H9 (cell line): ENCODE measurements at regions not wholly inside any gene's neighbourhood (a gene's known extent, or its start where the extent isn't known, plus 50 kb on each side); places are given as distances from the start of the nearest gene placed in this dataset.
"Not testable (repeated sequence)": the region's sequence is repeated elsewhere in the genome, so short reads cannot be mapped to it uniquely, and the experiment has no call there.

ENCODE experiments used
- DNase-seq: peaks from one replicate; pipeline ENCODE4 v3.0.0-alpha.2; 2017
- H2AFZ ChIP-seq: one replicate; pipeline ENCODE4 v1.6.1; 2013; ENCODE audit warnings: mild to moderate bottlenecking, low read length, control low read depth, moderate library complexity
- H2AK5ac ChIP-seq: 2 replicates; pipeline ENCODE4 v1.6.1; 2013; ENCODE audit warnings: low read length, control low read depth, mixed read lengths; ENCODE audit not compliant: insufficient read length
- H2BK120ac ChIP-seq: one replicate; pipeline ENCODE4 v1.6.1; 2013; ENCODE audit warnings: low read depth, mild to moderate bottlenecking, low read length, control low read depth, inconsistent platforms; ENCODE audit not compliant: poor library complexity, severe bottlenecking
- H2BK12ac ChIP-seq: 2 replicates; pipeline ENCODE4 v1.6.1; 2013; ENCODE audit warnings: low read length, control low read depth, mixed read lengths, low read depth; ENCODE audit not compliant: insufficient read length
- H2BK15ac ChIP-seq: 2 replicates; pipeline ENCODE4 v1.6.1; 2013; ENCODE audit warnings: low read depth, low read length, control low read depth
- H2BK20ac ChIP-seq: one replicate; pipeline ENCODE4 v1.6.1; 2013; ENCODE audit warnings: low read depth, mild to moderate bottlenecking, low read length, control low read depth, inconsistent platforms; ENCODE audit not compliant: poor library complexity, severe bottlenecking
- H2BK5ac ChIP-seq: 2 replicates; pipeline ENCODE4 v1.6.1; 2013; ENCODE audit warnings: low read length, control low read depth, mixed read lengths; ENCODE audit not compliant: insufficient read length
- H3K14ac ChIP-seq: 2 replicates; pipeline ENCODE4 v1.6.1; 2013; ENCODE audit warnings: low read length, control low read depth; ENCODE audit not compliant: insufficient read depth
- H3K18ac ChIP-seq: 2 replicates; pipeline ENCODE4 v1.6.1; 2013; ENCODE audit warnings: low read depth, mild to moderate bottlenecking, mixed read lengths, low read length, control low read depth; ENCODE audit not compliant: insufficient read length
- H3K23ac ChIP-seq: 2 replicates; pipeline ENCODE4 v1.6.1; 2013; ENCODE audit warnings: low read length, control low read depth, mixed read lengths, low read depth; ENCODE audit not compliant: insufficient read length
- H3K23me2 ChIP-seq: 2 replicates; pipeline ENCODE4 v1.6.1; 2013; ENCODE audit warnings: low read depth, mild to moderate bottlenecking, mixed read lengths, low read length, control low read depth; ENCODE audit not compliant: insufficient read length, poor library complexity, severe bottlenecking
- H3K27ac ChIP-seq: 2 replicates; pipeline ENCODE4 v1.5.1; 2013; ENCODE audit warnings: low read length, control low read depth, mixed read lengths, low read depth; ENCODE audit not compliant: insufficient read length
- H3K27me3 ChIP-seq: 2 replicates; pipeline ENCODE4 v1.6.1; 2013; ENCODE audit warnings: low read length, control low read depth, inconsistent platforms; ENCODE audit not compliant: insufficient read depth
- H3K4ac ChIP-seq: 2 replicates; pipeline ENCODE4 v1.6.1; 2013; ENCODE audit warnings: low read depth, mild to moderate bottlenecking, control low read depth, inconsistent platforms, low read length, moderate library complexity
- H3K4me1 ChIP-seq: 2 replicates; pipeline ENCODE4 v1.6.1; 2013; ENCODE audit warnings: low read length, control low read depth, inconsistent platforms; ENCODE audit not compliant: insufficient read depth
- H3K4me2 ChIP-seq: 2 replicates; pipeline ENCODE4 v1.6.1; 2013; ENCODE audit warnings: low read length, control low read depth, mixed read lengths; ENCODE audit not compliant: insufficient read length, insufficient read depth
- H3K56ac ChIP-seq: 2 replicates; pipeline ENCODE4 v1.6.1; 2013; ENCODE audit warnings: low read depth, mild to moderate bottlenecking, mixed read lengths, low read length, control low read depth; ENCODE audit not compliant: insufficient read length
- H3K79me1 ChIP-seq: 2 replicates; pipeline ENCODE4 v1.6.1; 2013; ENCODE audit warnings: low read depth, mild to moderate bottlenecking, moderate library complexity, low read length, control low read depth, inconsistent platforms; ENCODE audit not compliant: insufficient read depth, poor library complexity, severe bottlenecking
- H3K79me2 ChIP-seq: 2 replicates; pipeline ENCODE4 v1.6.1; 2013; ENCODE audit warnings: low read length, control low read depth, inconsistent platforms; ENCODE audit not compliant: insufficient read depth
- H3K9ac ChIP-seq: 2 replicates; pipeline ENCODE4 v1.6.1; 2013; ENCODE audit warnings: low read length, control low read depth, mixed read lengths; ENCODE audit not compliant: insufficient read length; ENCODE audit errors: extremely low read depth
- H3K9me3 ChIP-seq: one replicate; pipeline ENCODE4 v1.6.1; 2013; ENCODE audit warnings: low read depth, low read length, inconsistent platforms; ENCODE audit not compliant: control insufficient read depth
- H3T11ph ChIP-seq: one replicate; pipeline ENCODE4 v1.6.1; 2013; ENCODE audit warnings: mild to moderate bottlenecking, low read length, control low read depth, inconsistent platforms
- H4K20me1 ChIP-seq: one replicate; pipeline ENCODE4 v1.6.1; 2013; ENCODE audit not compliant: control insufficient read depth, insufficient read length, insufficient read depth
- H4K5ac ChIP-seq: 2 replicates; pipeline ENCODE4 v1.6.1; 2013; ENCODE audit warnings: low read depth, mild to moderate bottlenecking, mixed read lengths, low read length, control low read depth; ENCODE audit not compliant: insufficient read length
- H4K8ac ChIP-seq: replicated peaks from 2 replicates; pipeline ENCODE4 v1.6.1; 2013; ENCODE audit warnings: low read length, control low read depth, mixed read lengths, low read depth; ENCODE audit not compliant: insufficient read length
- H4K91ac ChIP-seq: 2 replicates; pipeline ENCODE4 v1.6.1; 2013; ENCODE audit warnings: low read depth, mild to moderate bottlenecking, moderate library complexity, mixed read lengths, low read length, control low read depth; ENCODE audit not compliant: insufficient read length
- H3K27ac Mint-ChIP-seq, 3 experiments: 2 replicates in 2 of 3; 3 replicates in 1 of 3; pipeline ENCODE4 v1.8.0; 2020 to 2021; ENCODE audit warnings: mixed read lengths in 3 of 3, mild to moderate bottlenecking in 1 of 3, moderate library complexity in 1 of 3
- H3K27me3 Mint-ChIP-seq: 2 replicates; pipeline ENCODE4 v1.8.0; 2021; ENCODE audit warnings: low read depth, mild to moderate bottlenecking, moderate library complexity, mixed read lengths
- H3K36me3 Mint-ChIP-seq, 3 experiments: 2 replicates in 2 of 3; 3 replicates in 1 of 3; pipeline ENCODE4 v1.8.0; 2020 to 2021; ENCODE audit warnings: low read depth in 3 of 3, mixed read lengths in 3 of 3; ENCODE audit not compliant: insufficient read depth in 1 of 3
- H3K4me1 Mint-ChIP-seq, 2 experiments: 2 replicates each; pipeline ENCODE4 v1.8.0; 2020; ENCODE audit warnings: mixed read lengths in 2 of 2
- H3K4me3 Mint-ChIP-seq, 2 experiments: 2 replicates in 1 of 2; 3 replicates in 1 of 2; pipeline ENCODE4 v1.8.0; 2020 to 2021; ENCODE audit warnings: mild to moderate bottlenecking in 2 of 2, mixed read lengths in 2 of 2, moderate library complexity in 1 of 2
- H3K9me3 Mint-ChIP-seq, 2 experiments: 2 replicates in 1 of 2; 3 replicates in 1 of 2; pipeline ENCODE4 v1.8.0; 2020; ENCODE audit warnings: mild to moderate bottlenecking in 2 of 2, mixed read lengths in 2 of 2, moderate library complexity in 1 of 2
- CTCF ChIP-seq: fragments of 200-600 bp; sonication (generic); conservative IDR thresholded peaks from 3 replicates; pipeline ENCODE4 v1.8.0; 2021; ENCODE audit warnings: antibody characterized with exemption, mild to moderate bottlenecking
- WGBS: extraction: QIAGEN DNeasy Blood & Tissue Kit; methylation state at CpG from one replicate; pipeline ENCODE4 v1.1.7; 2013; ENCODE audit warnings: missing lambda C conversion rate, low lambda C conversion rate, mixed read lengths; ENCODE audit not compliant: insufficient read length; ENCODE audit errors: extremely low coverage; 5-methylcytosine and 5-hydroxymethylcytosine counted together

GRCh38 chr3:75502769-75503756 lies 161.1 kb upstream of the FRG2C start:
- TF ChIP-seq CTCF, result peak; percentile 50
- H2BK15ac ChIP-seq, H3K56ac ChIP-seq, H3K4me3 Mint-ChIP-seq, H2BK12ac ChIP-seq, H2AFZ ChIP-seq, H3K23ac ChIP-seq, H2AK5ac ChIP-seq, H3K27me3 ChIP-seq, H2BK120ac ChIP-seq, H3K79me2 ChIP-seq, H4K5ac ChIP-seq, H3K23me2 ChIP-seq, H4K91ac ChIP-seq, H3K9me3 Mint-ChIP-seq, H3K4ac ChIP-seq, H3K4me2 ChIP-seq, H3K9me3 ChIP-seq, H3K27ac ChIP-seq, H3K79me1 ChIP-seq, H3K9ac ChIP-seq, H3K18ac ChIP-seq, H2BK5ac ChIP-seq, H4K20me1 ChIP-seq, H2BK20ac ChIP-seq, H4K8ac ChIP-seq, H3K4me1 ChIP-seq, H3K27me3 Mint-ChIP-seq, H3K36me3 Mint-ChIP-seq, H3T11ph ChIP-seq: not testable (repeated sequence)
- Mint-ChIP-seq H3K4me1 (peaks cover 23 to 28% of the 10 kb centered on the region in 2 experiments), H3K27ac (peak overlapping the region in 1 of 3 experiments; percentile 84; a peak in 2 of 7 replicates)
- peak overlapping the region; percentile 69; the same call in 1 of the 2 replicates for H3K14ac ChIP-seq
- peak; percentile 59 for DNase-seq
- WGBS, result no CpG with 5 or more reads among the region's 18 CpGs
